HG02759 (cell line): ENCODE measurements at regions not wholly inside any gene's neighbourhood (a gene's known extent, or its start where the extent isn't known, plus 50 kb on each side); places are given as distances from the start of the nearest gene placed in this dataset.

Experiments
- ATAC-seq: cut with Tn5 transposase; IDR thresholded peaks from one replicate; pipeline ENCODE4 v1.9.1; 2021; ENCODE audit warnings: mild to moderate bottlenecking, moderate library complexity; ENCODE audit not compliant: unreplicated experiment

DNA sequence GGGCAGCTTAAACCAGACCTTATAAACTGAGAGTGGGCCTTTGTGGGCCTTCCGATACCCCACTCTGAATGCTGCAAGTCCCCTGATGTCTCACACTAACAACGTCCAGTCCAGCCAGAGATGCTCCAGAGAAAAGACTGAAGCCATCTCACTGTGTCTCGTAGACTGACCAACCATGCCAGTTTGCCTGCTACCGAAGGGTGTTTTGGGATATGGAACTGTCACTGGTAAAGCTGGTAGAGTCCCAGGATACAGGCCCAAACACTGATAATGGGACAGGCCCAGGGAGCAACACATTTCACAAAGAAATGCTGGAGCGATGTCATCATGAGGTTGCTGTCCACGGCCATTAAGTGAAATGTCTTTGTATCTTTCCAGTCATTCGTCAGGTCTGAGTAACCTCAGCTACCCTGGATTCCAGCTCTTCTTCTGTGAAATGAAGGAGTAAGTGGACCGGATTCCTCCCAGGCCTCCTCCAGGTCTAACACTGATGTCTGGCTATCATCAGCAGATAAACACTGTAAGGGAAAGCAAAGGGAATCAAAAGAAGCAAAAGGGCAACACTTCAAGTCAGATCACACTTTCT lies 81.6 kb downstream of the SLC5A7 start:
- no peak for ATAC-seq

DNA sequence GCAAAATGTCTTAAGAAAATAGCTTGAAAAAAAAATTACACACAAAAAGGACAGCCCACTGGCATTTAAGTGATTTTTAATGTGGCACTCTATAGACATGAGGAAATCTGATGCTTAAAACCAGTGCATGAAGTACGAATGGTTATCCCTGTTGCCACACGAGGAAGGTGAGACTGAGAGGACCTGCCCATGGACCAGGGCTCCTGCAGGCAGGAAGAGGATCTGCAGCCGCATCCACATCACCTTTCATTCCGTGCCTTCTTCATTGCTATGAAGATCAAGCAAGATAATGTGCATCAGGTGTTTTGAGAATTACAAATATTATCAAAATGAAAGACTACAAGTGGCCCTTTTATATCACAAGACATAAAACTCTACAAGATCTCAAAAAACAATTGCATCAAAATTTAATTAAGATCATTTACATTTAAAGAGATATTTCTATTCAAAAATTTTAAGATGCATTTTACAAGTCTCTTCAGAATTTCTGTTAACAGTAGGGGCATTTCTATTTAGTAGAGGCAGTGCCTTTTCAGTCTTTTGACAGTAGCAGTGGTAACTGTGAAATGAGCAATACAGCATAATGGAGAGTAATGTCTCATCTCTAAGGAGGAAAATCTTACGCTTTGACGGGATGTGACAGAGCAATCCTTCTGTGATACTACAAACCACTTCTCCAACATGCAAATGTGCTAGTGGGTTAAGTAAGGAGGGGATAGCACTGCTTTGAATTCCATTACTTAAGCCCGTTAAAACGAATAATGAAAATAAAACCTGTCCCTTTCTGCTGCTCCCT lies 83.4 kb downstream of the SLC5A7 start:
- no peak for ATAC-seq

DNA sequence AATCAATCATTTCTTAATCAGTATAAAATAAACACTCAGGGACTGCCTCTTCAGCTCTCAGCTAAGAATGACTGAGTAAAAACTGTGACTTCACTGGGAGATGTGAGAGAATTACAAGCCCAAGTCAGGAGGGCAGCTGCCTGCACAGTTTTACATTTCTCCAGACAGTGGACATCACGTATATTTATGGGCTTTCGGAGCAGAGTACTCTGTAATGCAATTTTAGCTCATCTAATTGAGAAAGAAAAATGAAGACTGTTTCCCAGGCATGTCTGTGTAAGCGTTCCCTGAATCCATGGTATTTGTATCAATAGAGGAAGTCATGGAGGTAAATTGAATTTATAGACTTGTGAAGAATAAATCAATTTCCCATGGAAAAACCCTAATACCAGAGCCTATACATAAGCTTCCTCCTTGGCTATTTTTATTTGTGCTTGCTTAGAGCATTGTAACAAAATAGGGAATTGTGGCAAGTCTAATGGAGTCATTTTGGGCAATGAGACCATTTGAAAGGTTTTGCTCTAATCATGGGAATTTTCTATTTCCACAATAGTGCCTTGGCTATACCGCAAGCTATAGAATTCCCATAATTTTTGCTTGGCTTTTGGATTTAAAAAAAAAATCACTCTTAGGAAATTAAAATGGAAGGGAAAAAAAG lies 87.2 kb downstream of the SLC5A7 start:
- no peak for ATAC-seq

DNA sequence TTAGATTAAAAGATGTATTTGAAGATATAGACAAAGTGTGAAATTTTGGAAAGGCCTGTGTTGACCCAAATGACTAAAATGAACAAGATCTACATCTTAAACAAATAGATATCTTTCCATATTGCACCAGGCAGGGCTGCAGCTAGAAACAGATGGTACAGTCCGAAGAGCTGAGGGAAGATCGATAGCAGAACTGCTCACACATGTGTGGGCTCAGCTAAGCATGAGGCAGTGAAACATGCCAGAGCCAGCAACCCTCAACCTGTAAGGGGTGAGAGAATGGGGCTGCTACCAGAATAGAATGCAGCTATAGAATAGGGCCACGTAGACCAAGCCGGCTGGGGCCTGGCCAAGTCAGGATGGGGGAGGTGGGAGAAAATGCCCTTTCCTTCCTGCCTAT lies 87.8 kb downstream of the SLC5A7 start:
- ATAC-seq = no peak

DNA sequence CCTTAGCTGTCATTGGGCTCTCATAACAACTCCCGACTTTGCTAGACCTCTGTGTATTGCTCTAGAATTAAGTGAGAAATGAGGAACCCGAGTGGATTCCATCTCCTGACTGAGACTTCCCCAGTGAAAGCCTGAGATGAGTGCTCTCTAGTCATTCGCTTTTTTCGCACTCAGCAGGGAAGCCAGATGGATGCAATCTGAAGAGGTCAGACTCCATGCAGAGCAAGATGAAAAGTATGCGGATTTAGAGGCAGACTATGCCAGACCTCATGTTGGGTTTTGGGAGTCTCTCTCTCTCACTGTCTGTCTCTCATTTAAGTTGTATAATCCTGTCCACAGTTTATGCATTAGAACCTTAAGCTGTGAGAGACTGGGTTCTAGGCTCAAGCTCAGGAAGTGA lies 88.6 kb downstream of the SLC5A7 start:
- ATAC-seq = no peak

DNA sequence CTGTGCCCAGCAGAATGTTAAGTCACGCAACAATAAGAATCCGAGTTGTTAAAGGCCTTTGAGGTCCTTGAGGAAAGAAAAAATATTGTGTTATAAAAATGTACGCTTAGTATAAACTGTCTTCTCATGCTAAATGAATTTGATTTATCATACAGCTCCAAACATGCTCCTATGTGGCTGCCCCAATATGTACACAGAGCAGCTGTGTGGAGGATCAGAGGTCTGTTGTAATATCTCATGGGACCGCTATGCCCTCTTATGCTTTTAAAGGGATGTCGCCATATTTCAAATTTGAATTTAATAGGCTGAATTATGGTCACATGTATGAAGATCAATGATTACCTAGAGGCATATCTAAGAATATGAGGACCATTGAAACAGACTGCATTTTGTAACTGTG lies 90.2 kb downstream of the SLC5A7 start:
- ATAC-seq = no peak

DNA sequence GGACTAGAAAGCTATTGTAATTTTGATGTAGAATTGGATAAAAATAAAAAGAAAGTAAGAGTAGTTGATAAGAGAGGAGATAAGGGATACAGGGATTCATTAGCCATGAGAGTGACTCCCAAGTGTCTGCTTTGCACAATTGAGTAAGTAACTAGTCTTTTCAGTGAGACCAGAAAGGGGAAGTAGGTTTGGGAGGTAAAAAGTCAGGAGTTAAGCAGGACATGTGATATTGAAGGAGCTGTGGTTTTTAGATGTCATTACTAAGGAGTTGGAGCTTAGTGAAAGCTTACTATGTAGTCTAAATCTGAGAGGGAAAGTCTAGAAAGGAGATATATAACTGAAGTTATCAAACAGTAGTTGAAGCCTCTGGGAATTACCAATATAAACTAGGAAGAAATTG lies 93.4 kb downstream of the SLC5A7 start:
- ATAC-seq = no peak

DNA sequence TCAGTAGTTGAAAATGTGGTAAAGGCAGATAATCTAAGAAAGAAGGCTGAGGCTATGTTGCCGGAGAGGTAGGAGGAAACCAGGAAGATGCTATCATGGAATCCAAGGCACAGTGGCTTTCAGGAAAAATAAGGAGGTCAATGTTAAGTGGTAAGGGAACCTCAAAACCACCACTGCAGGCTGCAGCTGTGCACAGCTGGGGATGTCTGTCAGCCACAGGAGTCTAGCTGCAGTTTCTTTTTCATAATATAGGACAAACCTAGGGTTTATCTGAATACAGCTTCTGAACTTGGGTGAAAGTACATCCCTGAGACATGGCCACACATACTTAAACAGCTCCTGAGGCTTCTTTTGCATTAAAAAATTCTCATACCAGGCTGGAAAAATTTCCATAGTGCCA lies 93.9 kb downstream of the SLC5A7 start:
- ATAC-seq = no peak

DNA sequence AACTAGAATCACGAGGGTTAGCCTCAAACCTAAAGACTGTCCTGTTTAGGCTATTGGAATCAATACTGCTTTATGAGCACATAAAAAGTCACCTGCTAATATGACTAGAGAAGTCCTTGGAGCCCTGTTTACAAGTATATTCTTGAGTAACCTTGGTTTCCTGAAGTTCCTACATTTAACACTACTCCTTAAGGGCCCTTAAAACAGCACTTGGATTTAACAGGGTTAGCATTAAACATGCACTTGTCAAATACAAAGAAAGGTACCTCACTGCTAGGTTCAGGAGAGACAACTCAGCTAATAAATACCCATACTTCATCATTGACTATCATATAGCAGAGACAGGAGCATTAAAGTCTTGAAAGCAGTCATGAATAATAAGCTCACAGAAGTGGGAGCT lies 96.7 kb downstream of the SLC5A7 start:
- no peak for ATAC-seq

DNA sequence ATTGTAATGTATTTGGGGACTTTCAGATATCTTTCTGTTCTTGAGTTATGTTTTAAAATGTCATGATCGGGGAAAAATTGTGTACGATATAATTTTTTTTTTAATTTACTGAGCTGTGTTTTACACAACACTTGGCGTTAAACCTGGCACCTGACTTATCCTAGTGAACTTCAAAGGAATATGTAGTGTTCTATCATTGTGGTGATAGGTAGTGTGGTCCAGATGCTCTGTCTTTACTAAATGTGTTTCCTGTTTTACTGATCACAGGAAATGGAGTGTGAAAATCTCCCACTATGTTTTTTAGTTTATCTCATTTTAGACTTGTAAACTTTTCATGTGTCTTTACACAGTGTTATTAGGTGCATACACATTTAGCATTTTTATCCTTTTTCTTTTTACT lies 98.0 kb downstream of the SLC5A7 start:
- ATAC-seq = no peak

DNA sequence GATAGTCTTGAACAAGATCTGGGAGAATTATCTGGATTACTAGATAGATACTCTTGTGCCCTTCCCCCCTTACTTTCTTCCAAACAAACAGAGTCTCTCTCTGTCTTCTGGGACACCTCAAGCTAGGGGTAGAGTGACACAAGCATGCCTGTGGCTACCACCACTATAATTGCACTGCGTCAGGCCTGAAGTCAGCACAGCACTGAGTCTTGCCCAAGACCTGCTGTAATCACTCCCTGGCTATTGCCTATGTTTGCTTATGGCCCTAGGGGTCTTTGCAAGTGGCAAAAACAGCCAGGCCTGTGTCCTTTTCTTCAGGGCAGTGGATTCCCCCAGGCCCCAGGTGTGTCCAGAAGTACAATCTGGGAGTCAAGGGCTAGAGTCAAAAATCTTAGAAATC lies 106.6 kb downstream of the SLC5A7 start:
- no peak for ATAC-seq

DNA sequence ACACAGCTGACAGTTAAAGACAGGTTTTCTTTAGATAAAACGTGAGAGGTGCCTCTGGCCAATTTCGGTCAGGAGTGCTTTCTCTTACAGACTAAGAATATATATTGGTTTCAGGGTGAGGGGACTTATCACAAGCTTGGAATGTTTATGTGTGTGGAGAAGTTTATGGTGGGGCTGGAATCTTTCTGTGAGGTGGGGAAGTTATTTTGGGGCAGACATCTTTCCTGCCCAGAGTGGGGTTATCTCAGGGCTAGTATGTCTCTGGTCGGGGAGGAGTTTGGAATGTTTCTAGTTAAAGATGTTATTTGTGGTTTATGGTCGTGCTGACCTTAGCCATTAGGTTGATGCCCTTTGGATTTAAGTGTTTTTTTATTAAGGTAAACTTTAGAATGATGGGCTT lies 115.2 kb downstream of the SLC5A7 start:
- no peak for ATAC-seq

DNA sequence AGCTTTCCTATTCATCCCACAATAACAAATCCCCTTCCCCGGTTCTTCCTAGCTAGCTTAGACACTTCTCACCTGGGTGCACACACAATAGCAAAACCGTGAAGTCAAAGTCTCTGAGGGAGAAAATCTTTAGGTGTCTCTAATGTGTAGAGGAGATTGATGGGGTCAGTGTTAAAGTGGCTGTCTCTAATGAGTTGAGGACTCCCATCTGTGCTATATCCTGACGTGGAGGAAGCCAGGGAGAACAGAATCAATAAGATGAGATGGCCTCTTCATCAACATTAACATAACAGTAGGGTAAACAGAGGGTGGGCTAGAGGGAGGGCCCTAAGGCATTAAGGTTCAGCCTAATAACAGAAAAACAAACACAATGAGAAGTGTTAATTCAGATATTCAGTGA lies 120.4 kb downstream of the SLC5A7 start:
- ATAC-seq = no peak

DNA sequence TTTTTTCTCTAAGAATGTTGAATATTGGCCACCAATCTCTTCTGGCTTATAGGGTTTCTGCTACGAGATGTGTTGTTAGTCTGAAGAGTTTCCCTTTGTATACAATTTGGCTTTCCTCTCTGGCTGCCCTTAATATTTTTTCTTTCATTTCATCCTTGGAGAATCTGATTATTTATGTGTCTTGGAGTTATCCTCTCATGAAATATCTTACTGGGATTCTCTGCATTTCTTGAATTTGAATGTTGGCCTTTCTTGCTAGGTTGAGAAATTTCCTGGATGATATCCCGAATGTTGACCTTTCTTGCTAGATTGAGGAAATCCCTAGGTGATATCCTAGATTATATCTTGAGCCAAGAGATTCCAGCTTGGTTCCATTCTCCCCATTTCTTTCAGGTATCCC lies 125.6 kb downstream of the SLC5A7 start:
- no peak for ATAC-seq

DNA sequence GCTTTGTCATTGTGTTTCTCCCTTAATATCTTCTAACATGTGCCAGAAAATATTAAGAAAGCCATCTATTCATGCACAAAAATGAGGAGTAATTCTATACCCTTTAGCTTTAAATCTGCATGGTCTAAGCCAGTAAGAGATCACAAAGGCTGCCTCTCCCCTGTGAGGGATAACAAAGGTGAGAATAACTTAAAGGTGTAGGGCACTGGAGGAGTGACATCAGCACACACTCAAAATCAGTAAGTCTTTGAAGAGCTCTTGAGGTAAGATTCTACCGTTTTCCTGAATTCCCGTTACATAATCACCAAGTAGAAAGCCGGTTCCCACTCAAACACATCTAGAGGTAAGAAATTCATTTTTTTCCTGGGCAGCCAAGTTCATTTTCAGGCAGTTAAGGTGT lies 123.9 kb upstream of the SULT1C3 start:
- no peak for ATAC-seq

DNA sequence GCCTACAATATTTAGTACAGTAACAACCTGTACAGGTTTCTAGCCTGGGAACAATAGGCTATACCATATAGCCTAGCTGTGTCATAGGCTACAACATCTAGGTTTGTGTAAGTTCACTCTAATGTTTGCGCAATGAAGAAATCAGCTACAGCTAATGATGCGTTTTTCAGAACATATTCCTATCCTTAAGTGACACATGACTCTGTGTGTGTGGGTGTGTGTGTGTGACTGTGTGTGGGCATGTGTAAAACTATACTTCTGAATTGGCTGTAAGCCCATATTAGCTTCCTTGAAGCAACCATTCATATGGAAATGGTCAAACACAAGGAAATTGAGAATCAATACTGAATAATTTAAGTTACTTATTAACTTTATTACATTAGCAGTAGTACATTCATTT lies 120.8 kb upstream of the SULT1C3 start:
- no peak for ATAC-seq

DNA sequence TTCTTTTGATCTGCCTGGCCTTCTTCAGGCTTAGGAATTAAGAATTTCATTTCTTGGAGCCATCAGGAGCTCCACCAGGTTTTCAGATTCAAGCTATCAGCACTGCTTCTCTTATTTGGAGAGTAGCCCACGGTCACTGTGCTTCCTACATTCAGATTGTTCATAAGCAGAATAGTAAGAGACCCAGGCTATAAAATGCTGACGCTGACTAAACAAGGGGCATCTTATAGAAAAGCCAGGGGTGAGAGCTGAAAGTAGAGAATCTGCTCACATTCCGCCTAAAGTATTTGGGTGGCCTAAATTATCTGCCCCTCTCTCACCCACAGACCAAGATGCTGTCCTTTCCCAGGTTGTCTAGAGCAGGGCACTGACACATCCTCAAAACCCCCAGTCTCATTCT lies 120.3 kb upstream of the SULT1C3 start:
- ATAC-seq = no peak

DNA sequence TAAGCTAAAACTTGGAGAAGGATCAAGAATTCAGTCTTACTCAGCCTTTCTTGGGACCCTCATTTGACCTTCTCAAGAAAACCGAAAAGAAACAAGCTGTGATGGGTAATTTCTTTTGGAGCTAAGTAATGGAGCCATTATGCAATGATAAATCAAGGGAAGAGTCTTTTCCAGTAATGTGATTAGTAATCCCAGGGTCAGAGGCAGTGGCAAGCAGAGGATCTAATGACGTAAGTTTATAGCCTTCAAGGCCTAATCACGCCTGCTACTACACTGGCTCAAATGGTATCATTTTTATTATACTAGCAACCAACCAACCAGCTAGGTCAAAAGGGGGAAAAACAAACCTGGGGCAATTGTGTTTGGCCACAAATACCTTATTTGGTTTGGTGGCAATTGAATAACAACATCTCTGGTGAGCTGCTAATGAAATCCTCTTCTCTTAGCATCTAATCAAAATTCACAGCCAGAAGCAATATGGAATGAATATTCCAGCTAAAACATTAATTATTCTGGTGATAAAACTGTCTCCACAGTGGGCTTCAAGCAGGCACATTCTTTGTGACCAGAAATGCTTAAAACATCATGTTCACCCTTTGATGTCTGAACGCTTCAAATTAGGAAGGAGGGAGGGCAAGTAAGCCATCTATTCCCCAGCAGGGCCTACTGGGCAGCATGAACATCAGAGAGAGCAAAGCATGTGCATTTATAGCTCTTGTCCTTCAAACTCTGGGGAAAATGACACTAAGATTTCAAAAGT lies 114.9 kb upstream of the SULT1C3 start:
- no peak for ATAC-seq

DNA sequence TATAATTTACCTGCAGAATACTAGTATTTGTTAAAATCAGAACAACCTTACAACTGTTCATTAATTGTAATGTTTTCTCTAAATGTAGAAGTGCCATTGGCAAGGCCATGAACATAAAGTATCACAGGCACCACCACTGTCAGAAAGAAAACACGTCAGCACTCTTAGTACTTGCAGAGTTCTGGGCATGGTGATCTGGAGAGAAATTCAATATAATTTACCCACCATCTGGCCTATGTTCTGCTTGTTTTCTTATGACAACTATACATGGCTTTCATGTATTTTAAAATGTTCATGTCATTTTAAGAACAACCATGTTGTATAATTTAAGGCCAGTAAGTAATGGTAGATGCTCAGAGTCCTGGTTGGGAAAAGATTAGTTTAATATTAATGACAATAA lies 114.2 kb upstream of the SULT1C3 start:
- ATAC-seq = no peak

DNA sequence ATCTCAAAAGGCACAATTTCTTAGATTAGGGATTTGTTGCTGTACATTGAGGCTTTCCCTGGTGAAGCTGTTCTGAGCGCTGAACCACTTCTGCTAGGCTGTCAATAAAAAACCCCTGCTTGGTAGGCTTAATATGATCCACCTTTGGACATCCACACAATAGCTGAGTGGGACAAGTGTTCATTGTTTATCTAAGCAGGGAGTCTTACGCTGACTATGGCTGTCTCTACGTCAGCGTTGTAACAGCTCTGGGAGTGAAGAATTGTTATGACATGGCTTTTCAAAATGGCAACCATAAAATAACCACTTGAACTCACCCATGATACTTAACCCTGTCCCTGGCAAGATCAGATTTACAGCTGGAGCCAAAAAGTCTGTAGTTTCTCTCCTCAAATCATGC lies 111.5 kb upstream of the SULT1C3 start:
- ATAC-seq = no peak

DNA sequence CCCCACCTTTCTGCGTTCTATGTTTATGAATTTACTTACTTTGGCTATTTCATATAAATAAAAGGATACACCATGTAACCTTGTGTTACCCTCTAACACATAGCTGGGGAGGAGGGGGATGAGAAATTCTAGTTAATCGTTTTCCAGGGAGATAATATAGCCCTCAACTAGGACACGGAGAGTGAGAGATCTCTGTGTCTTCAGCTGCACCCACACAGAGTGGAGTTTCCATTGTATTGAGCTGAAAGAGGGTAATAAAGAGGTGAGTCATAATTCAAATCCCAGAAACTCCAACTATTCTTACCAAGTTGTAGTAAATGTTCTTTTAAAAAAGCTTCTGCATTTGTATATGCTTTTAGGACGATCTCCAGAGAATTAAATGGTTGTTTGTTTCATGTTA lies 110.1 kb upstream of the SULT1C3 start:
- ATAC-seq = no peak

DNA sequence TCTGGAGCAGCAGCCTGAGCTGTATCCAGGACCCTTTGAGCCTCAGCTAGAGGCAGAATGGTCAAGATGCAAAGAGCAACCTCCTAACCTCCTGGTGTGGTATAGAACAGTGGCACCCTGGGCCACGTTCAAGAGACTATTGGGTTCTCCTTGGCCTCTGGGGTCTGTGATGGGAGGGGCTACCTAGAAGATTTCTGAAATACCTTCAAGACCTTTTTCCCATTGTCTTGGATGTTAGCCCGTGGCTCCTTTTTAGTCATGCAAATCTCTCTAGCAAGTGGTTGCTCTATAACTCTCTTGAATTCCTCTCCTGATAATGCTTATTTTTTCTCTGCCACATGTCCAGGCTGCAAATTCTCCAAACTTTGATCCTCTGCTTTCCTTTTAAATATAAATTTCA lies 106.3 kb upstream of the SULT1C3 start:
- no peak for ATAC-seq
